Nephron (organoid): ENCODE measurements at regions not wholly inside any gene's neighbourhood (a gene's known extent, or its start where the extent isn't known, plus 50 kb on each side); places are given as distances from the start of the nearest gene placed in this dataset.

Source experiments
- H3K27ac Mint-ChIP-seq, 3 experiments: 2 replicates each; pipeline ENCODE4 v1.8.0; 2020; ENCODE audit warnings: mixed read lengths in 3 of 3, mild to moderate bottlenecking in 2 of 3, moderate library complexity in 1 of 3
- H3K27me3 Mint-ChIP-seq: 2 replicates; pipeline ENCODE4 v1.8.0; 2021; ENCODE audit warnings: low read depth, mild to moderate bottlenecking, moderate library complexity, mixed read lengths
- H3K36me3 Mint-ChIP-seq: 2 replicates; pipeline ENCODE4 v1.8.0; 2020; ENCODE audit warnings: low read depth, mixed read lengths
- H3K4me1 Mint-ChIP-seq: 2 replicates; pipeline ENCODE4 v1.8.0; 2020; ENCODE audit warnings: mixed read lengths
- H3K4me3 Mint-ChIP-seq, 3 experiments: 2 replicates each; pipeline ENCODE4 v1.8.0; 2020; ENCODE audit warnings: mild to moderate bottlenecking in 3 of 3, mixed read lengths in 3 of 3, moderate library complexity in 2 of 3
- H3K9me3 Mint-ChIP-seq: 2 replicates; pipeline ENCODE4 v1.8.0; 2020; ENCODE audit warnings: mixed read lengths
- TF ChIP-seq, protein P1 (sequence below), 3 experiments: fragments of 200-600 bp; sonication (generic); IDR thresholded peaks; one replicate each; pipeline ENCODE4 v1.5.0; 2021; ENCODE audit warnings: antibody characterized with exemption in 3 of 3; ENCODE audit not compliant: unreplicated experiment in 3 of 3

GRCh38 chr6:163667372-163668060 is 253.0 kb downstream of the QKI start:
- peaks cover 7% of the 10 kb centered on the region for H3K27me3 Mint-ChIP-seq
- H3K27ac Mint-ChIP-seq, result peak overlapping the region; percentile 44 to 81 (median 46)

DNA sequence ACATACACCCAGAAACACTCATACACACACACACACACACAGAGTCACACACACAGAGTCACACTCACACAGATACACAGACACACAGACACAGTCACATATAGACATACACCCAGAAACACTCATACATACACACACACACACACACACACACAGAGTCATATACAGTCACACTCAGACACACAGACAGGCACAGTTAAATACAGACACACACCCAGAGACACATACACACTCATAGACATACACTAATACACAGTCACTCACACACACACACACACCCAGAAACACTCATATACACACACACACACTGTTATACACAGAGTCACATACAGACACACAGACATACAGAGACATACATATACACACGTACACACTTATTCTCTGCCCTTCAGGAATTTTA is 250.9 kb downstream of the QKI start:
- Mint-ChIP-seq H3K4me1 (peaks cover 39% of the 10 kb centered on the region), H3K9me3 (no peaks in the 10 kb centered on the region), H3K36me3 (no peaks in the 10 kb centered on the region), H3K27ac (no peak overlapping the region), H3K4me3 (no peak overlapping the region), H3K27me3 (peaks cover 15% of the 10 kb centered on the region)
- TF ChIP-seq, protein P1, sequence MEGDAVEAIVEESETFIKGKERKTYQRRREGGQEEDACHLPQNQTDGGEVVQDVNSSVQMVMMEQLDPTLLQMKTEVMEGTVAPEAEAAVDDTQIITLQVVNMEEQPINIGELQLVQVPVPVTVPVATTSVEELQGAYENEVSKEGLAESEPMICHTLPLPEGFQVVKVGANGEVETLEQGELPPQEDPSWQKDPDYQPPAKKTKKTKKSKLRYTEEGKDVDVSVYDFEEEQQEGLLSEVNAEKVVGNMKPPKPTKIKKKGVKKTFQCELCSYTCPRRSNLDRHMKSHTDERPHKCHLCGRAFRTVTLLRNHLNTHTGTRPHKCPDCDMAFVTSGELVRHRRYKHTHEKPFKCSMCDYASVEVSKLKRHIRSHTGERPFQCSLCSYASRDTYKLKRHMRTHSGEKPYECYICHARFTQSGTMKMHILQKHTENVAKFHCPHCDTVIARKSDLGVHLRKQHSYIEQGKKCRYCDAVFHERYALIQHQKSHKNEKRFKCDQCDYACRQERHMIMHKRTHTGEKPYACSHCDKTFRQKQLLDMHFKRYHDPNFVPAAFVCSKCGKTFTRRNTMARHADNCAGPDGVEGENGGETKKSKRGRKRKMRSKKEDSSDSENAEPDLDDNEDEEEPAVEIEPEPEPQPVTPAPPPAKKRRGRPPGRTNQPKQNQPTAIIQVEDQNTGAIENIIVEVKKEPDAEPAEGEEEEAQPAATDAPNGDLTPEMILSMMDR (IDR thresholded peaks at IDR 0.05; ENCODE audit: unreplicated experiment in 3 of 3), result no peak

More at GRCh38 chr6:163667372-163668060, 253.0 kb downstream of the QKI start:
- H3K4me3 Mint-ChIP-seq, result no peak overlapping the region
- no peaks in the 10 kb centered on the region for H3K36me3 Mint-ChIP-seq
- no peaks in the 10 kb centered on the region for H3K9me3 Mint-ChIP-seq
- peaks cover 23% of the 10 kb centered on the region for H3K4me1 Mint-ChIP-seq
- TF ChIP-seq, protein P1 (IDR thresholded peaks at IDR 0.05; ENCODE audit: unreplicated experiment in 3 of 3), result no peak

DNA sequence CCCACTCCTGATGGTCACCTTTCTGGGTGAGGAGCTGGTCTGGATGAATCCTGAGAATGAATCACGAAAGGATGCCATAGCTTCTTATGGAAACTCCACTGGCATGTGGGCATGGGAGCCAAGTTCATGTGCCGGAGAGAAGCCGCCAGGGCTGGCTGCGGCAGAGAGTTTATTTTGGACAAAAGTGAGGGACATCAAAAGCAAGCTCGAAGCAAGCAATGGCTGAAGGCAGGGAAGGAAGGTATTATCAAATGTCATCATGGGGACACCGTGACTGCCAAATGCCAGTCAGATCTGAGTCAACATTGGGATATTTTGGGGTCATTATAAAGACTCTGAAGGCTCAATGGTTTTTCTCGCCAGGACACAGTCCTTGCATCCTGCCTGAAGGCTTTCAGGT is 249.1 kb downstream of the QKI start:
- peaks cover 39% of the 10 kb centered on the region for H3K4me1 Mint-ChIP-seq
- TF ChIP-seq, protein P1 (IDR thresholded peaks at IDR 0.05; ENCODE audit: unreplicated experiment in 3 of 3), result no peak
- H3K4me3 Mint-ChIP-seq, result no peak overlapping the region
- no peaks in the 10 kb centered on the region for H3K36me3 Mint-ChIP-seq
- H3K27ac Mint-ChIP-seq, result no peak overlapping the region
- no peaks in the 10 kb centered on the region for H3K9me3 Mint-ChIP-seq
- peaks cover 17% of the 10 kb centered on the region for H3K27me3 Mint-ChIP-seq

DNA sequence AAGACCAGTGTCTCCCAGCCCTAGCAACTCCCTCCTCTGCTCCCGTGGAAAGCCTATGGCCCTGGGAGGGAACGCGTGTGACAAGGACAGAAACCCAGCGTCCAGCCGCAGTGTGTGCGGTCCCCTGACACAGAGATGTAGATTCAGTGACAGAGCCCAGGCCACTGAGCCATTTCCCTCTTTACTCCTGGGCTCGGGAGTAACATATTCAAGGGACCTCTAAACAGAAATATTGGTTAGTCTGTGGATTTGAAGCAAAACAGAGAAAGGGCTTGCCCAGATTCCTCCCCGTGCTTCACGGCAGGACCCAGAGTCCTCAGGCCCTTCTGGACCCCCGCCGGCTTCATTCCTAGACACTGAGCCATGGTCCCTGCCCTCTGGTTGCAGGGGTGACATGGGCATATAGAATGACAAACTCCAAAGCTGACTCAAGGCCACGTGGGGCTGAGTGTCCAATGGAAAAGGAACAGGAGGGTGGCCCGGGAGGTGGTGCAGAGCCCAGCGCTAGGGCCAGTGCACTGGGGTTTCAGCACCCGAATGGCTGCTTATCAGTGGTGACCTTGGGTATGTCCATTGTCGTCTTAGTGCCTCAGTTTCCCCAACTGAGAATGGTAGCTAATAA is 248.2 kb downstream of the QKI start:
- no peak overlapping the region for H3K4me3 Mint-ChIP-seq
- H3K36me3 Mint-ChIP-seq, result no peaks in the 10 kb centered on the region
- TF ChIP-seq, protein P1 (IDR thresholded peaks at IDR 0.05; ENCODE audit: unreplicated experiment in 3 of 3), result no peak
- H3K4me1 Mint-ChIP-seq, result peaks cover 33% of the 10 kb centered on the region
- no peak overlapping the region for H3K27ac Mint-ChIP-seq
- H3K27me3 Mint-ChIP-seq, result peaks cover 18% of the 10 kb centered on the region
- no peaks in the 10 kb centered on the region for H3K9me3 Mint-ChIP-seq

- Mint-ChIP-seq H3K9me3 (no peaks in the 10 kb centered on the region), H3K4me3 (no peak overlapping the region), H3K36me3 (no peaks in the 10 kb centered on the region), H3K27ac (no peak overlapping the region), H3K27me3 (peaks cover 13% of the 10 kb centered on the region), H3K4me1 (peaks cover 18% of the 10 kb centered on the region)
- TF ChIP-seq, protein P1 (IDR thresholded peaks at IDR 0.05; ENCODE audit: unreplicated experiment in 3 of 3), result no peak
Observed at GRCh38 chr6:163661272-163661671, 246.8 kb downstream of the QKI start.

DNA sequence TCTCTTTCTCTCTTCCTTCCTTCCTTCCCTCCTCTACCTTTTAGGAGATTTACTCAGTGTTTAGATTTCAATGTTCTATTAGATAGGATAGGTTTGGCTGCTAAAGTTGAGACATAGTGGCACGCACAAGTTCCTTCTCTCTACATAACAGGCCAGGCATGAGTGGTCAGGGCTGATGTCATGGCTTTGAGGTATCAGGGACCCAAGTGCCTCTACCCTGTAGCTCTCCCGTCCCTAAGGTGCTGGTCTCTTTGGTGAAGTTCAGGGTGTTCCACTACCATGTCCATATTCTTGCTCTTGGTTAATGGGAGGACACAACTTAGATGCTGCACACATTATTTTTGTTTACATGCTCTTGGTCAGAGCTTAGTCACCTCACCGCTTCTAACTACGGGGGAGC is 245.3 kb downstream of the QKI start:
- no peak overlapping the region for H3K4me3 Mint-ChIP-seq
- H3K9me3 Mint-ChIP-seq, result no peaks in the 10 kb centered on the region
- H3K27ac Mint-ChIP-seq, result no peak overlapping the region
- peaks cover 18% of the 10 kb centered on the region for H3K27me3 Mint-ChIP-seq
- TF ChIP-seq, protein P1 (IDR thresholded peaks at IDR 0.05; ENCODE audit: unreplicated experiment in 3 of 3), result no peak
- no peaks in the 10 kb centered on the region for H3K36me3 Mint-ChIP-seq
- H3K4me1 Mint-ChIP-seq, result peaks cover 17% of the 10 kb centered on the region
